Progenitor cell of endocrine pancreas (in vitro differentiated cells): ENCODE measurements at regions not wholly inside any gene's neighbourhood (a gene's known extent, or its start where the extent isn't known, plus 50 kb on each side); places are given as distances from the start of the nearest gene placed in this dataset.

Experiments used
- DNase-seq: peaks from one replicate; pipeline ENCODE4 v3.0.0; 2021; ENCODE audit warnings: low spot score; ENCODE audit not compliant: unreplicated experiment
- H3K27ac Mint-ChIP-seq: 2 replicates; pipeline ENCODE4 v1.8.0; 2021; ENCODE audit warnings: mild to moderate bottlenecking, moderate library complexity, mixed read lengths
- H3K27me3 Mint-ChIP-seq: 2 replicates; pipeline ENCODE4 v1.8.0; 2021; ENCODE audit warnings: mixed read lengths
- H3K36me3 Mint-ChIP-seq: 2 replicates; pipeline ENCODE4 v1.8.0; 2022; ENCODE audit warnings: mixed read lengths; ENCODE audit not compliant: insufficient read depth
- H3K4me1 Mint-ChIP-seq: 2 replicates; pipeline ENCODE4 v1.8.0; 2021; ENCODE audit warnings: low read depth, mixed read lengths
- H3K4me3 Mint-ChIP-seq: 2 replicates; pipeline ENCODE4 v1.8.0; 2021; ENCODE audit warnings: low read depth, mild to moderate bottlenecking, moderate library complexity, mixed read lengths
- H3K9me3 Mint-ChIP-seq: 2 replicates; pipeline ENCODE4 v1.8.0; 2021; ENCODE audit warnings: low read depth, mixed read lengths
- TF ChIP-seq, protein P1 (sequence below): fragments of 200-600 bp; sonication (generic); IDR thresholded peaks from one replicate; pipeline ENCODE4 v1.5.0; 2021; ENCODE audit warnings: antibody characterized with exemption, mild to moderate bottlenecking; ENCODE audit not compliant: unreplicated experiment

DNA sequence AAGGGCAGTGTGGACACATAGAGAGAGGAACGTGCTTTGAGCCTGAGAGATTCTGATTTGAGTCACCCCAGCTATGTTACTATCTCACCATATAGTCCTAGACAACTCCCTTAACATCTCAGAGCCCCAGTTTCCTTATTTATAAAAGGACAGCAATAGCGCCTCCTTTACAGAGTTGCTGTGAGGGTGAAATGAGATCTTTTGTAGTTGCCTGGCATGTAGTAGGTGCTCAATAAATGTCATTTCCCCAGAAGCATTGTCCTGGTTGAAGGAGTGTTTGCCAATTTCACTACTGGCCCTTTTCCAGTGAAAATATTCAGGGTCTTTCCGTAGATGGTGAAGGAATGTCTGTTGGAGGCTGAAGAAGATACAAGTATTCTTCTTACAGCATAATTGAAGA is 51.3 kb upstream of the FAM180A start:
- no peak overlapping the region for H3K27ac Mint-ChIP-seq
- H3K36me3 Mint-ChIP-seq, result no peaks in the 10 kb centered on the region
- H3K9me3 Mint-ChIP-seq, result no peaks in the 10 kb centered on the region
- DNase-seq, result no peak
- H3K4me1 Mint-ChIP-seq, result peaks cover 20% of the 10 kb centered on the region
- no peaks in the 10 kb centered on the region for H3K27me3 Mint-ChIP-seq
- H3K4me3 Mint-ChIP-seq, result no peak overlapping the region
- TF ChIP-seq, protein P1, sequence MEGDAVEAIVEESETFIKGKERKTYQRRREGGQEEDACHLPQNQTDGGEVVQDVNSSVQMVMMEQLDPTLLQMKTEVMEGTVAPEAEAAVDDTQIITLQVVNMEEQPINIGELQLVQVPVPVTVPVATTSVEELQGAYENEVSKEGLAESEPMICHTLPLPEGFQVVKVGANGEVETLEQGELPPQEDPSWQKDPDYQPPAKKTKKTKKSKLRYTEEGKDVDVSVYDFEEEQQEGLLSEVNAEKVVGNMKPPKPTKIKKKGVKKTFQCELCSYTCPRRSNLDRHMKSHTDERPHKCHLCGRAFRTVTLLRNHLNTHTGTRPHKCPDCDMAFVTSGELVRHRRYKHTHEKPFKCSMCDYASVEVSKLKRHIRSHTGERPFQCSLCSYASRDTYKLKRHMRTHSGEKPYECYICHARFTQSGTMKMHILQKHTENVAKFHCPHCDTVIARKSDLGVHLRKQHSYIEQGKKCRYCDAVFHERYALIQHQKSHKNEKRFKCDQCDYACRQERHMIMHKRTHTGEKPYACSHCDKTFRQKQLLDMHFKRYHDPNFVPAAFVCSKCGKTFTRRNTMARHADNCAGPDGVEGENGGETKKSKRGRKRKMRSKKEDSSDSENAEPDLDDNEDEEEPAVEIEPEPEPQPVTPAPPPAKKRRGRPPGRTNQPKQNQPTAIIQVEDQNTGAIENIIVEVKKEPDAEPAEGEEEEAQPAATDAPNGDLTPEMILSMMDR, result no peak
